ENCODE measurements at regions not wholly inside any gene's neighbourhood (a gene's known extent, or its start where the extent isn't known, plus 50 kb on each side); places are given as distances from the start of the nearest gene placed in this dataset.

- H3K27ac ChIP-seq, result no peak overlapping the region
- H3K36me3 ChIP-seq, result no peaks in the 10 kb centered on the region
- no peak for DNase-seq
- no peaks in the 10 kb centered on the region for H3K27me3 ChIP-seq
- no peak for TF ChIP-seq POLR2A (IDR thresholded peaks at IDR 0.05)
- TF ChIP-seq CTCF (IDR thresholded peaks at IDR 0.05), result no peak
- H3K4me1 ChIP-seq, result no peaks in the 10 kb centered on the region
- no peaks in the 10 kb centered on the region for H3K9me3 ChIP-seq
- no peak overlapping the region for H3K4me3 ChIP-seq
These were observed 343.4 kb upstream of the HS6ST1 start for GRCh38 chr2:128662051-128662471.

GRCh38 chr2:128663371-128664050, 344.8 kb upstream of the HS6ST1 start:
- no peaks in the 10 kb centered on the region for H3K36me3 ChIP-seq
- no peak for DNase-seq
- TF ChIP-seq POLR2A (IDR thresholded peaks at IDR 0.05), result no peak
- TF ChIP-seq CTCF (IDR thresholded peaks at IDR 0.05), result no peak
- no peaks in the 10 kb centered on the region for H3K9me3 ChIP-seq
- no peak overlapping the region for H3K4me3 ChIP-seq
- H3K4me1 ChIP-seq, result no peaks in the 10 kb centered on the region
- no peaks in the 10 kb centered on the region for H3K27me3 ChIP-seq
- H3K27ac ChIP-seq, result no peak overlapping the region

GRCh38 chr2:128664499-128664971, 345.9 kb upstream of the HS6ST1 start:
- TF ChIP-seq CTCF (IDR thresholded peaks at IDR 0.05) (no peak), POLR2A (IDR thresholded peaks at IDR 0.05) (no peak)
- Histone ChIP-seq H3K4me1 (no peaks in the 10 kb centered on the region), H3K27me3 (no peaks in the 10 kb centered on the region), H3K9me3 (no peaks in the 10 kb centered on the region), H3K4me3 (no peak overlapping the region), H3K36me3 (no peaks in the 10 kb centered on the region), H3K27ac (no peak overlapping the region)
- DNase-seq, result no peak

- H3K27ac ChIP-seq, result no peak overlapping the region
- DNase-seq, result no peak
These were observed 346.4 kb upstream of the HS6ST1 start for GRCh38 chr2:128665113-128665512.

GRCh38 chr2:128666596-128666995, 347.9 kb upstream of the HS6ST1 start:
- Histone ChIP-seq H3K36me3 (no peaks in the 10 kb centered on the region), H3K4me1 (no peaks in the 10 kb centered on the region), H3K27me3 (no peaks in the 10 kb centered on the region), H3K27ac (no peak overlapping the region), H3K9me3 (no peaks in the 10 kb centered on the region), H3K4me3 (no peak overlapping the region)
- no peak for TF ChIP-seq CTCF (IDR thresholded peaks at IDR 0.05)
- no peak for TF ChIP-seq POLR2A (IDR thresholded peaks at IDR 0.05)
- DNase-seq, result no peak

More at GRCh38 chr2:128665113-128665512, 346.4 kb upstream of the HS6ST1 start:
- Histone ChIP-seq H3K36me3 (no peaks in the 10 kb centered on the region), H3K27me3 (no peaks in the 10 kb centered on the region), H3K4me1 (no peaks in the 10 kb centered on the region), H3K9me3 (no peaks in the 10 kb centered on the region), H3K4me3 (no peak overlapping the region)
- TF ChIP-seq CTCF (IDR thresholded peaks at IDR 0.05) (no peak), POLR2A (IDR thresholded peaks at IDR 0.05) (no peak)

Measured in Peyer's patch (tissue), 4 donors.